Smooth muscle cell (in vitro differentiated cells): ENCODE measurements at regions not wholly inside any gene's neighbourhood (a gene's known extent, or its start where the extent isn't known, plus 50 kb on each side); places are given as distances from the start of the nearest gene placed in this dataset.

ENCODE experiments used
- DNase-seq: peaks from one replicate; lab custom pipeline; 2025; ENCODE audit not compliant: unreplicated experiment; lab: John Stamatoyannopoulos, UW
- H2AFZ ChIP-seq: fragments of 200-600 bp; sonication (generic); 2 replicates; pipeline ENCODE4 v1.6.0; 2016; ENCODE audit warnings: antibody characterized with exemption, low read depth, mild to moderate bottlenecking
- H3F3A ChIP-seq: fragments of 200-600 bp; sonication (generic); 2 replicates; pipeline ENCODE4 v1.6.0; 2017; ENCODE audit warnings: antibody characterized with exemption, low read depth
- H3K27ac ChIP-seq: fragments of 200-600 bp; sonication (generic); 2 replicates; pipeline ENCODE4 v1.5.1; 2016; ENCODE audit warnings: low read depth, mild to moderate bottlenecking
- H3K27me3 ChIP-seq: fragments of 200-600 bp; sonication (generic); 2 replicates; pipeline ENCODE4 v1.6.1; 2016; ENCODE audit warnings: low read depth, mild to moderate bottlenecking
- H3K36me3 ChIP-seq: fragments of 200-600 bp; sonication (generic); 2 replicates; pipeline ENCODE4 v1.5.1; 2016; ENCODE audit warnings: low read depth
- H3K4me1 ChIP-seq: fragments of 200-600 bp; sonication (generic); 2 replicates; pipeline ENCODE4 v1.5.1; 2016; ENCODE audit warnings: low read depth
- H3K4me2 ChIP-seq: fragments of 200-600 bp; sonication (generic); 2 replicates; pipeline ENCODE4 v1.6.0; 2016; ENCODE audit warnings: mild to moderate bottlenecking
- H3K4me3 ChIP-seq: fragments of 200-600 bp; sonication (generic); 2 replicates; pipeline ENCODE4 v1.5.1; 2016; ENCODE audit warnings: mild to moderate bottlenecking
- H3K79me2 ChIP-seq: fragments of 200-600 bp; sonication (generic); 2 replicates; pipeline ENCODE4 v1.6.0; 2016; ENCODE audit warnings: low read depth, mild to moderate bottlenecking
- H3K9ac ChIP-seq: fragments of 200-600 bp; sonication (generic); 2 replicates; pipeline ENCODE4 v1.6.0; 2016; ENCODE audit warnings: low read depth
- H3K9me3 ChIP-seq: fragments of 200-600 bp; sonication (generic); replicated peaks from 2 replicates; pipeline ENCODE4 v1.5.1; 2016; ENCODE audit warnings: low read depth
- H4K20me1 ChIP-seq: fragments of 200-600 bp; sonication (generic); 2 replicates; pipeline ENCODE4 v1.6.0; 2016; ENCODE audit warnings: low read depth
- CTCF ChIP-seq: fragments of 200-600 bp; sonication (generic); IDR thresholded peaks from 2 replicates; pipeline ENCODE4 v1.5.1; 2017; ENCODE audit warnings: borderline replicate concordance, mild to moderate bottlenecking, antibody characterized with exemption; ENCODE audit not compliant: insufficient read depth, poor library complexity, severe bottlenecking
- WGBS: methylation state at CpG from one replicate; pipeline ENCODE4 v1.1.7; 2016; ENCODE audit warnings: low lambda C conversion rate; 5-methylcytosine and 5-hydroxymethylcytosine counted together

- 86% methylated on average over 2 of the region's 2 CpGs for WGBS
- no peaks in the 10 kb centered on the region for H3F3A ChIP-seq
Observed at GRCh38 chr10:113269333-113269732, 283.5 kb upstream of the HABP2 start.

GRCh38 chr10:113272511-113272910 is 280.3 kb upstream of the HABP2 start:
- H3K27me3 ChIP-seq, result no peaks in the 10 kb centered on the region
- H3K4me2 ChIP-seq, result no peak overlapping the region
- H3K36me3 ChIP-seq, result no peaks in the 10 kb centered on the region
- no peak overlapping the region for H3K27ac ChIP-seq
- no peak for TF ChIP-seq CTCF
- no peak overlapping the region for H3K9ac ChIP-seq
- whole genome bisulfite sequencing, result 93% methylated on average over 5 of the region's 5 CpGs
- H3K79me2 ChIP-seq, result no peaks in the 10 kb centered on the region
- H3K4me1 ChIP-seq, result peaks cover 11% of the 10 kb centered on the region
- no peak for DNase-seq
- no peaks in the 10 kb centered on the region for H3K9me3 ChIP-seq
- H3F3A ChIP-seq, result no peaks in the 10 kb centered on the region
- H2AFZ ChIP-seq, result no peak overlapping the region
- H4K20me1 ChIP-seq, result no peaks in the 10 kb centered on the region
- H3K4me3 ChIP-seq, result no peak overlapping the region

More at GRCh38 chr10:113269333-113269732, 283.5 kb upstream of the HABP2 start:
- no peaks in the 10 kb centered on the region for H3K9me3 ChIP-seq
- DNase-seq, result no peak
- no peaks in the 10 kb centered on the region for H3K27me3 ChIP-seq
- H3K4me1 ChIP-seq, result peaks cover 15% of the 10 kb centered on the region
- TF ChIP-seq CTCF, result no peak
- no peaks in the 10 kb centered on the region for H3K36me3 ChIP-seq
- no peaks in the 10 kb centered on the region for H3K79me2 ChIP-seq
- no peak overlapping the region for H3K27ac ChIP-seq
- H4K20me1 ChIP-seq, result no peaks in the 10 kb centered on the region
- H3K4me3 ChIP-seq, result no peak overlapping the region
- H3K4me2 ChIP-seq, result no peak overlapping the region
- H2AFZ ChIP-seq, result no peak overlapping the region
- H3K9ac ChIP-seq, result no peak overlapping the region

- no peak for DNase-seq
- H3K79me2 ChIP-seq, result no peaks in the 10 kb centered on the region
- H3K4me2 ChIP-seq, result no peak overlapping the region
- WGBS, result 63% methylated on average over 23 of the region's 23 CpGs
- H3K9ac ChIP-seq, result no peak overlapping the region
- peaks cover 11% of the 10 kb centered on the region for H3K4me1 ChIP-seq
- TF ChIP-seq CTCF, result no peak
- H4K20me1 ChIP-seq, result no peaks in the 10 kb centered on the region
- no peaks in the 10 kb centered on the region for H3K27me3 ChIP-seq
- no peak overlapping the region for H3K27ac ChIP-seq
- no peaks in the 10 kb centered on the region for H3K9me3 ChIP-seq
- H3K36me3 ChIP-seq, result no peaks in the 10 kb centered on the region
- no peaks in the 10 kb centered on the region for H3F3A ChIP-seq
- H3K4me3 ChIP-seq, result no peak overlapping the region
- peak overlapping the region; percentile 10 for H2AFZ ChIP-seq
Observed at GRCh38 chr10:113273181-113274163, 279.4 kb upstream of the HABP2 start.
